CD14-positive monocyte (primary cell): ENCODE measurements at regions not wholly inside any gene's neighbourhood (a gene's known extent, or its start where the extent isn't known, plus 50 kb on each side); places are given as distances from the start of the nearest gene placed in this dataset.

Experiments used
- DNase-seq, 3 donors: peaks; one replicate each; pipeline ENCODE4 v3.0.0-alpha.2; 2011 to 2022
- H2AFZ ChIP-seq: 2 replicates; pipeline ENCODE4 v1.6.0; 2012; ENCODE audit warnings: mild to moderate bottlenecking, low read depth, low read length, inconsistent platforms; ENCODE audit not compliant: insufficient read depth, poor library complexity, severe bottlenecking
- H3K27ac ChIP-seq, 2 donors: 1 replicate in 1 of 2; 2 replicates in 1 of 2; pipeline ENCODE4 v1.5.1; 2012 to 2013; ENCODE audit warnings: low read length in 2 of 2, control low read depth in 1 of 2, inconsistent platforms in 1 of 2, low read depth in 1 of 2, mild to moderate bottlenecking in 1 of 2
- H3K27me3 ChIP-seq, 2 donors: one replicate each; pipeline versions ENCODE4 v1.6.0 to v1.6.1; 2011 to 2013; ENCODE audit warnings: low read length in 2 of 2; ENCODE audit not compliant: control insufficient read depth in 2 of 2, insufficient read depth in 2 of 2
- H3K36me3 ChIP-seq, 2 donors: replicated peaks in 1 of 2; 1 replicate in 1 of 2; 2 replicates in 1 of 2; pipeline versions ENCODE4 v1.5.1 to v1.6.1; 2012 to 2013; ENCODE audit warnings: low read length in 2 of 2, control low read depth in 1 of 2, inconsistent platforms in 1 of 2, mild to moderate bottlenecking in 1 of 2; ENCODE audit not compliant: insufficient read depth in 2 of 2, control insufficient read depth in 1 of 2
- H3K4me1 ChIP-seq, 2 donors: 1 replicate in 1 of 2; 2 replicates in 1 of 2; pipeline versions ENCODE4 v1.5.1 to v1.6.1; 2012 to 2013; ENCODE audit warnings: low read length in 2 of 2, control low read depth in 1 of 2, inconsistent platforms in 1 of 2, mild to moderate bottlenecking in 1 of 2, moderate library complexity in 1 of 2; ENCODE audit not compliant: insufficient read depth in 2 of 2, control insufficient read depth in 1 of 2
- H3K4me2 ChIP-seq: replicated peaks from 2 replicates; pipeline ENCODE3; 2012; ENCODE audit warnings: low read length, moderate library complexity, mild to moderate bottlenecking; ENCODE audit not compliant: poor library complexity, severe bottlenecking; ENCODE audit errors: extremely low read depth
- H3K4me3 ChIP-seq, 3 experiments: fragments of 200-600 bp in 1 of 3; sonication (generic) in 1 of 3; replicated peaks in 1 of 3; 1 replicate in 2 of 3; 2 replicates in 1 of 3; pipeline ENCODE4 v1.5.1; 2011 to 2013; ENCODE audit warnings: low read length in 3 of 3, mild to moderate bottlenecking in 3 of 3, control low read depth in 2 of 3, low read depth in 2 of 3, inconsistent platforms in 1 of 3, moderate library complexity in 1 of 3
- H3K79me2 ChIP-seq: 2 replicates; pipeline ENCODE4 v1.6.0; 2012; ENCODE audit warnings: mild to moderate bottlenecking, control low read depth, inconsistent platforms, low read length, moderate library complexity; ENCODE audit not compliant: insufficient read depth
- H3K9ac ChIP-seq: 2 replicates; pipeline ENCODE4 v1.6.0; 2017; ENCODE audit warnings: low read length, mild to moderate bottlenecking; ENCODE audit not compliant: insufficient read depth, poor library complexity, severe bottlenecking
- H3K9me3 ChIP-seq, 2 donors: replicated peaks in 1 of 2; 1 replicate in 1 of 2; 2 replicates in 1 of 2; pipeline versions ENCODE4 v1.5.1 to v1.6.1; 2012 to 2013; ENCODE audit warnings: low read length in 2 of 2, control low read depth in 1 of 2; ENCODE audit not compliant: control insufficient read depth in 1 of 2, insufficient read depth in 1 of 2
- H4K20me1 ChIP-seq: 2 replicates; pipeline ENCODE4 v1.6.0; 2012; ENCODE audit warnings: mild to moderate bottlenecking, low read length, control low read depth, moderate library complexity; ENCODE audit not compliant: insufficient read depth
- H3K27ac Mint-ChIP-seq, 7 donors: one replicate each; pipeline ENCODE4 v1.8.0; 2020; ENCODE audit warnings: mild to moderate bottlenecking in 7 of 7, mixed read lengths in 7 of 7, moderate library complexity in 6 of 7, inconsistent platforms in 2 of 7
- H3K27me3 Mint-ChIP-seq, 3 donors: one replicate each; pipeline ENCODE4 v1.8.0; 2021 to 2022; ENCODE audit warnings: low read depth in 3 of 3, mild to moderate bottlenecking in 3 of 3, mixed read lengths in 3 of 3, moderate library complexity in 3 of 3, inconsistent platforms in 1 of 3
- H3K36me3 Mint-ChIP-seq, 2 donors: one replicate each; pipeline ENCODE4 v1.8.0; 2020; ENCODE audit warnings: mixed read lengths in 2 of 2, inconsistent platforms in 1 of 2, mild to moderate bottlenecking in 1 of 2
- H3K4me1 Mint-ChIP-seq: one replicate; pipeline ENCODE4 v1.8.0; 2020; ENCODE audit warnings: mild to moderate bottlenecking, mixed read lengths
- H3K4me3 Mint-ChIP-seq, 2 donors: one replicate each; pipeline ENCODE4 v1.8.0; 2020; ENCODE audit warnings: mild to moderate bottlenecking in 2 of 2, mixed read lengths in 2 of 2, moderate library complexity in 1 of 2
- H3K9me3 Mint-ChIP-seq, 7 donors: one replicate each; pipeline ENCODE4 v1.8.0; 2020 to 2022; ENCODE audit warnings: mixed read lengths in 7 of 7, mild to moderate bottlenecking in 6 of 7, moderate library complexity in 6 of 7, inconsistent platforms in 2 of 7
- CTCF ChIP-seq: fragments of 200-600 bp; IDR thresholded peaks from one replicate; pipeline ENCODE4 v1.8.0; 2022; ENCODE audit warnings: antibody characterized with exemption, mild to moderate bottlenecking
- WGBS: methylation state at CpG from one replicate; pipeline ENCODE4 v1.1.5; 2013; ENCODE audit warnings: missing lambda C conversion rate; ENCODE audit not compliant: insufficient coverage; 5-methylcytosine and 5-hydroxymethylcytosine counted together
- intact Hi-C, 2 donors: fragments of 100-400 bp; cut with micrococcal nuclease; formaldehyde crosslinking; loops; one replicate each; pipeline versions ENCODE4 v1.15.0 to v1.15.1; 2023

GRCh38 chr7:46678421-46678820, 757.3 kb upstream of the IGFBP3 start:
- Histone ChIP-seq H3K36me3 (no peaks in the 10 kb centered on the region), H3K4me2 (no peak overlapping the region), H3K27ac (no peak overlapping the region), H3K9me3 (peaks cover 0 to 4% of the 10 kb centered on the region in 2 donors), H3K27me3 (no peaks in the 10 kb centered on the region), H2AFZ (no peak overlapping the region), H4K20me1 (no peaks in the 10 kb centered on the region), H3K4me1 (no peaks in the 10 kb centered on the region), H3K79me2 (no peaks in the 10 kb centered on the region), H3K4me3 (no peak overlapping the region), H3K9ac (no peak overlapping the region)
- Mint-ChIP-seq H3K27me3 (no peaks in the 10 kb centered on the region), H3K9me3 (peaks cover 0 to 6% (median 3%) of the 10 kb centered on the region in 7 donors), H3K4me1 (no peaks in the 10 kb centered on the region), H3K36me3 (no peaks in the 10 kb centered on the region), H3K4me3 (no peak overlapping the region), H3K27ac (no peak overlapping the region)
- no CpG with 5 or more reads among the region's 2 CpGs for WGBS
- intact Hi-C loops: no loop called here
- DNase-seq: no peak
- no peak for TF ChIP-seq CTCF

GRCh38 chr7:46675456-46675855, 754.4 kb upstream of the IGFBP3 start:
- Mint-ChIP-seq H3K27me3 (no peaks in the 10 kb centered on the region), H3K9me3 (peaks cover under 1 to 3% (median 3%) of the 10 kb centered on the region in 7 donors)
- H3K9ac ChIP-seq: no peak overlapping the region

More at GRCh38 chr7:46675456-46675855, 754.4 kb upstream of the IGFBP3 start:
- no peaks in the 10 kb centered on the region for H3K36me3 Mint-ChIP-seq
- no peaks in the 10 kb centered on the region for H3K4me1 Mint-ChIP-seq
- Histone ChIP-seq H3K36me3 (no peaks in the 10 kb centered on the region), H4K20me1 (no peaks in the 10 kb centered on the region), H3K4me2 (no peak overlapping the region), H3K27ac (no peak overlapping the region), H3K9me3 (peaks cover under 1 to 4% of the 10 kb centered on the region in 2 donors), H2AFZ (no peak overlapping the region), H3K27me3 (no peaks in the 10 kb centered on the region), H3K4me3 (no peak overlapping the region), H3K79me2 (no peaks in the 10 kb centered on the region), H3K4me1 (no peaks in the 10 kb centered on the region)
- intact Hi-C loops: no loop called here
- no peak overlapping the region for H3K27ac Mint-ChIP-seq
- H3K4me3 Mint-ChIP-seq: no peak overlapping the region
- WGBS: 100% methylated on average over 1 of the region's 4 CpGs
- no peak for DNase-seq
- TF ChIP-seq CTCF: no peak
